Stomach smooth muscle (tissue), 2 donors: ENCODE measurements at regions not wholly inside any gene's neighbourhood (a gene's known extent, or its start where the extent isn't known, plus 50 kb on each side); places are given as distances from the start of the nearest gene placed in this dataset.

Experiments used
- H3K27ac ChIP-seq: one replicate; pipeline ENCODE4 v1.7.0; 2013; ENCODE audit warnings: mild to moderate bottlenecking, low read length, inconsistent platforms
- H3K27me3 ChIP-seq, 2 donors: one replicate each; pipeline ENCODE4 v1.7.0; 2013; ENCODE audit warnings: low read length in 2 of 2; ENCODE audit not compliant: insufficient read depth in 2 of 2, control insufficient read depth in 1 of 2
- H3K36me3 ChIP-seq, 2 donors: one replicate each; pipeline ENCODE4 v1.7.0; 2013; ENCODE audit warnings: low read length in 2 of 2; ENCODE audit not compliant: control insufficient read depth in 2 of 2, insufficient read depth in 2 of 2
- H3K4me1 ChIP-seq: one replicate; pipeline ENCODE4 v1.7.0; 2013; ENCODE audit warnings: low read length; ENCODE audit not compliant: control insufficient read depth, insufficient read depth
- H3K4me3 ChIP-seq, 2 donors: one replicate each; pipeline ENCODE4 v1.7.0; 2013; ENCODE audit warnings: low read length in 2 of 2
- H3K9ac ChIP-seq, 2 donors: one replicate each; pipeline ENCODE4 v1.7.0; 2013; ENCODE audit warnings: low read length in 2 of 2, mild to moderate bottlenecking in 1 of 2
- H3K9me3 ChIP-seq, 2 donors: one replicate each; pipeline ENCODE4 v1.7.0; 2013; ENCODE audit warnings: low read length in 2 of 2; ENCODE audit not compliant: control insufficient read depth in 2 of 2
- donor health status: healthy.
- donor health status: Pancreatic carcinoma.

- H3K27me3 ChIP-seq: no peaks in the 10 kb centered on the region
- no peaks in the 10 kb centered on the region for H3K36me3 ChIP-seq
- H3K4me1 ChIP-seq: peaks cover 9% of the 10 kb centered on the region
- no peak overlapping the region for H3K27ac ChIP-seq
- no peak overlapping the region for H3K9ac ChIP-seq
- H3K4me3 ChIP-seq: no peak overlapping the region
- no peaks in the 10 kb centered on the region for H3K9me3 ChIP-seq
These were observed 53.0 kb upstream of the DAPP1 start for GRCh38 chr4:99763635-99764101.

GRCh38 chr4:99762728-99763127 is 53.9 kb upstream of the DAPP1 start:
- Histone ChIP-seq H3K4me3 (no peak overlapping the region), H3K27me3 (no peaks in the 10 kb centered on the region), H3K4me1 (peaks cover 9% of the 10 kb centered on the region), H3K36me3 (no peaks in the 10 kb centered on the region), H3K9ac (no peak overlapping the region), H3K27ac (no peak overlapping the region), H3K9me3 (no peaks in the 10 kb centered on the region)

- no peaks in the 10 kb centered on the region for H3K27me3 ChIP-seq
- H3K9me3 ChIP-seq: no peaks in the 10 kb centered on the region
- H3K36me3 ChIP-seq: no peaks in the 10 kb centered on the region
- peaks cover 13% of the 10 kb centered on the region for H3K4me1 ChIP-seq
- no peak overlapping the region for H3K9ac ChIP-seq
- no peak overlapping the region for H3K4me3 ChIP-seq
- no peak overlapping the region for H3K27ac ChIP-seq
These were observed 56.6 kb upstream of the DAPP1 start for GRCh38 chr4:99759988-99760387.

GRCh38 chr4:99759346-99759984 is 57.2 kb upstream of the DAPP1 start:
- no peak overlapping the region for H3K27ac ChIP-seq
- no peaks in the 10 kb centered on the region for H3K9me3 ChIP-seq
- no peaks in the 10 kb centered on the region for H3K27me3 ChIP-seq
- peaks cover 13% of the 10 kb centered on the region for H3K4me1 ChIP-seq
- no peak overlapping the region for H3K9ac ChIP-seq
- no peak overlapping the region for H3K4me3 ChIP-seq
- no peaks in the 10 kb centered on the region for H3K36me3 ChIP-seq

GRCh38 chr4:99755223-99755944 is 61.2 kb upstream of the DAPP1 start:
- no peak overlapping the region for H3K27ac ChIP-seq
- no peaks in the 10 kb centered on the region for H3K9me3 ChIP-seq
- no peaks in the 10 kb centered on the region for H3K36me3 ChIP-seq
- H3K27me3 ChIP-seq: no peaks in the 10 kb centered on the region
- H3K4me1 ChIP-seq: peaks cover 4% of the 10 kb centered on the region
- no peak overlapping the region for H3K9ac ChIP-seq
- H3K4me3 ChIP-seq: no peak overlapping the region

- Histone ChIP-seq H3K27me3 (no peaks in the 10 kb centered on the region), H3K9ac (no peak overlapping the region), H3K27ac (no peak overlapping the region), H3K36me3 (no peaks in the 10 kb centered on the region), H3K9me3 (no peaks in the 10 kb centered on the region), H3K4me1 (peaks cover 4% of the 10 kb centered on the region), H3K4me3 (no peak overlapping the region)
These were observed 61.9 kb upstream of the DAPP1 start for GRCh38 chr4:99754756-99755155.

- no peak overlapping the region for H3K9ac ChIP-seq
- no peak overlapping the region for H3K27ac ChIP-seq
- H3K9me3 ChIP-seq: no peaks in the 10 kb centered on the region
- H3K36me3 ChIP-seq: no peaks in the 10 kb centered on the region
- H3K4me3 ChIP-seq: no peak overlapping the region
- no peaks in the 10 kb centered on the region for H3K27me3 ChIP-seq
- H3K4me1 ChIP-seq: peaks cover 4% of the 10 kb centered on the region
These were observed 62.7 kb upstream of the DAPP1 start for GRCh38 chr4:99753931-99754330.

GRCh38 chr4:99749445-99750391 is 66.9 kb upstream of the DAPP1 start:
- H3K27me3 ChIP-seq: no peaks in the 10 kb centered on the region
- no peak overlapping the region for H3K27ac ChIP-seq
- H3K36me3 ChIP-seq: no peaks in the 10 kb centered on the region
- no peak overlapping the region for H3K9ac ChIP-seq
- no peaks in the 10 kb centered on the region for H3K4me1 ChIP-seq
- H3K4me3 ChIP-seq: no peak overlapping the region
- no peaks in the 10 kb centered on the region for H3K9me3 ChIP-seq

- Histone ChIP-seq H3K9me3 (no peaks in the 10 kb centered on the region), H3K4me1 (no peaks in the 10 kb centered on the region), H3K4me3 (no peak overlapping the region), H3K27ac (no peak overlapping the region), H3K27me3 (no peaks in the 10 kb centered on the region), H3K36me3 (no peaks in the 10 kb centered on the region), H3K9ac (no peak overlapping the region)
These were observed 70.2 kb upstream of the DAPP1 start for GRCh38 chr4:99746443-99746842.

- Histone ChIP-seq H3K9me3 (no peaks in the 10 kb centered on the region), H3K36me3 (no peaks in the 10 kb centered on the region), H3K27ac (no peak overlapping the region), H3K9ac (no peak overlapping the region), H3K4me1 (no peaks in the 10 kb centered on the region), H3K27me3 (no peaks in the 10 kb centered on the region), H3K4me3 (no peak overlapping the region)
These were observed 79.2 kb upstream of the C4orf54 start for GRCh38 chr4:99736846-99737245.
